Mesendoderm (in vitro differentiated cells): ENCODE measurements at regions not wholly inside any gene's neighbourhood (a gene's known extent, or its start where the extent isn't known, plus 50 kb on each side); places are given as distances from the start of the nearest gene placed in this dataset.
"Not testable (repeated sequence)": the region's sequence is repeated elsewhere in the genome, so short reads cannot be mapped to it uniquely, and the experiment has no call there.

Experiments
- DNase-seq: peaks from one replicate; pipeline ENCODE4 v3.0.0; 2013
- H2AK5ac ChIP-seq: 2 replicates; pipeline ENCODE4 v1.6.1; 2013; ENCODE audit warnings: low read length, inconsistent platforms
- H2BK120ac ChIP-seq: 2 replicates; pipeline ENCODE4 v1.6.1; 2013; ENCODE audit warnings: low read depth, mild to moderate bottlenecking, low read length, moderate library complexity, mixed read lengths
- H2BK15ac ChIP-seq: replicated peaks from 2 replicates; pipeline ENCODE4 v1.6.1; 2013; ENCODE audit warnings: low read depth, mild to moderate bottlenecking, moderate library complexity
- H2BK5ac ChIP-seq: 2 replicates; pipeline ENCODE4 v1.6.1; 2013; ENCODE audit warnings: low read length, inconsistent platforms
- H3K18ac ChIP-seq: 2 replicates; pipeline ENCODE4 v1.6.1; 2013; ENCODE audit warnings: mild to moderate bottlenecking, low read length, mixed read lengths
- H3K23ac ChIP-seq: one replicate; pipeline ENCODE4 v1.6.1; 2013; ENCODE audit warnings: low read length
- H3K27ac ChIP-seq: 2 replicates; pipeline ENCODE4 v1.5.1; 2013; ENCODE audit warnings: low read depth, mild to moderate bottlenecking, inconsistent platforms, low read length, moderate library complexity
- H3K27me3 ChIP-seq: 2 replicates; pipeline ENCODE4 v1.6.1; 2013; ENCODE audit warnings: low read length, control low read depth, mild to moderate bottlenecking, inconsistent platforms; ENCODE audit not compliant: insufficient read depth, poor library complexity
- H3K36me3 ChIP-seq: 2 replicates; pipeline ENCODE4 v1.6.1; 2013; ENCODE audit warnings: low read length, inconsistent platforms; ENCODE audit not compliant: control insufficient read depth, insufficient read depth
- H3K4ac ChIP-seq: one replicate; pipeline ENCODE4 v1.6.1; 2013; ENCODE audit warnings: low read depth, mild to moderate bottlenecking, low read length, moderate library complexity
- H3K4me1 ChIP-seq: 2 replicates; pipeline ENCODE4 v1.6.1; 2013; ENCODE audit warnings: low read depth, low read length, inconsistent platforms; ENCODE audit not compliant: control insufficient read depth
- H3K4me2 ChIP-seq: 2 replicates; pipeline ENCODE4 v1.6.1; 2013; ENCODE audit warnings: low read length
- H3K4me3 ChIP-seq: 2 replicates; pipeline ENCODE4 v1.5.1; 2013; ENCODE audit warnings: mild to moderate bottlenecking, low read length
- H3K56ac ChIP-seq: one replicate; pipeline ENCODE4 v1.6.1; 2013; ENCODE audit warnings: low read length
- H3K79me1 ChIP-seq: 2 replicates; pipeline ENCODE4 v1.6.1; 2013; ENCODE audit warnings: low read length, inconsistent platforms
- H3K79me2 ChIP-seq: 2 replicates; pipeline ENCODE4 v1.6.1; 2013; ENCODE audit warnings: mild to moderate bottlenecking, low read length; ENCODE audit not compliant: control insufficient read depth, insufficient read depth
- H3K9ac ChIP-seq: 2 replicates; pipeline ENCODE4 v1.6.1; 2013; ENCODE audit warnings: low read length, inconsistent platforms
- H4K5ac ChIP-seq: one replicate; pipeline ENCODE4 v1.6.1; 2013; ENCODE audit warnings: low read length
- H4K8ac ChIP-seq: one replicate; pipeline ENCODE4 v1.6.1; 2013; ENCODE audit warnings: low read depth, mild to moderate bottlenecking, control low read depth, low read length, moderate library complexity
- WGBS: extraction: QIAGEN DNeasy Blood & Tissue Kit; methylation state at CpG from one replicate; pipeline ENCODE4 v1.1.7; 2013; ENCODE audit warnings: low lambda C conversion rate, missing lambda C conversion rate; ENCODE audit not compliant: insufficient coverage; ENCODE audit errors: extremely low coverage; 5-methylcytosine and 5-hydroxymethylcytosine counted together

- not testable (repeated sequence) for H3K79me1 ChIP-seq, H3K4me3 ChIP-seq, H3K9ac ChIP-seq, H2AK5ac ChIP-seq, H3K4ac ChIP-seq, H4K5ac ChIP-seq, H3K27me3 ChIP-seq, H3K27ac ChIP-seq, H3K56ac ChIP-seq, H2BK15ac ChIP-seq, H2BK120ac ChIP-seq, H4K8ac ChIP-seq, H3K79me2 ChIP-seq, H3K23ac ChIP-seq, H3K4me1 ChIP-seq, DNase-seq, H3K4me2 ChIP-seq, H2BK5ac ChIP-seq, H3K36me3 ChIP-seq, H3K18ac ChIP-seq
- no CpG with 5 or more reads among the region's 3 CpGs for whole genome bisulfite sequencing
Measured at GRCh38 chrX:67213686-67214085, 330.1 kb upstream of the AR start.

- no peak overlapping the region for H2AK5ac ChIP-seq
- H3K36me3 ChIP-seq: no peaks in the 10 kb centered on the region
- H3K4me1 ChIP-seq: no peaks in the 10 kb centered on the region
- no peak overlapping the region for H3K4me3 ChIP-seq
- H3K9ac ChIP-seq: no peak overlapping the region
- WGBS: no CpG with 5 or more reads among the region's 4 CpGs
- H3K18ac ChIP-seq: no peak overlapping the region
- H3K27me3 ChIP-seq: no peaks in the 10 kb centered on the region
- no peaks in the 10 kb centered on the region for H3K79me2 ChIP-seq
- H2BK120ac ChIP-seq: no peak overlapping the region
- no peak overlapping the region for H4K5ac ChIP-seq
- no peak overlapping the region for H3K23ac ChIP-seq
- H2BK15ac ChIP-seq: no peak overlapping the region
- H3K4ac ChIP-seq: no peak overlapping the region
- no peak for DNase-seq
- H2BK5ac ChIP-seq: no peak overlapping the region
- no peak overlapping the region for H3K56ac ChIP-seq
- no peaks in the 10 kb centered on the region for H3K79me1 ChIP-seq
- H4K8ac ChIP-seq: no peak overlapping the region
- H3K4me2 ChIP-seq: no peak overlapping the region
- no peak overlapping the region for H3K27ac ChIP-seq
Measured at GRCh38 chrX:67207912-67208311, 335.9 kb upstream of the AR start.

GRCh38 chrX:67159437-67159836 lies 384.4 kb upstream of the AR start:
- Histone ChIP-seq H3K9ac (no peak overlapping the region), H2BK5ac (no peak overlapping the region), H3K79me2 (no peaks in the 10 kb centered on the region), H3K36me3 (no peaks in the 10 kb centered on the region), H3K27me3 (no peaks in the 10 kb centered on the region), H3K18ac (no peak overlapping the region), H3K4ac (no peak overlapping the region), H4K8ac (no peak overlapping the region), H3K79me1 (no peaks in the 10 kb centered on the region), H3K27ac (no peak overlapping the region), H4K5ac (no peak overlapping the region), H2BK15ac (no peak overlapping the region), H2AK5ac (no peak overlapping the region), H3K4me3 (no peak overlapping the region), H3K4me1 (no peaks in the 10 kb centered on the region), H3K4me2 (no peak overlapping the region), H3K56ac (no peak overlapping the region), H3K23ac (no peak overlapping the region), H2BK120ac (no peak overlapping the region)
- WGBS: no CpG with 5 or more reads among the region's 2 CpGs
- DNase-seq: no peak

- Histone ChIP-seq H3K27ac (no peak overlapping the region), H3K4me1 (no peaks in the 10 kb centered on the region), H2AK5ac (no peak overlapping the region), H3K18ac (no peak overlapping the region), H2BK120ac (no peak overlapping the region), H3K4me3 (no peak overlapping the region), H3K9ac (no peak overlapping the region), H3K36me3 (no peaks in the 10 kb centered on the region), H3K79me1 (no peaks in the 10 kb centered on the region), H3K79me2 (no peaks in the 10 kb centered on the region), H3K56ac (no peak overlapping the region), H3K4me2 (no peak overlapping the region), H4K5ac (no peak overlapping the region), H2BK15ac (no peak overlapping the region), H3K27me3 (no peaks in the 10 kb centered on the region), H4K8ac (no peak overlapping the region), H3K4ac (no peak overlapping the region), H2BK5ac (no peak overlapping the region), H3K23ac (no peak overlapping the region)
- WGBS: no CpG with 5 or more reads among the region's 9 CpGs
- no peak for DNase-seq
Measured at GRCh38 chrX:67114635-67115034, 429.2 kb upstream of the AR start.

- no CpG with 5 or more reads among the region's 2 CpGs for WGBS
Measured at GRCh38 chrX:67105758-67106116, 438.1 kb upstream of the AR start.

GRCh38 chrX:67104982-67105757 lies 438.7 kb upstream of the AR start:
- H3K23ac ChIP-seq: no peak overlapping the region
- H2AK5ac ChIP-seq: no peak overlapping the region
- no peaks in the 10 kb centered on the region for H3K27me3 ChIP-seq
- H3K9ac ChIP-seq: no peak overlapping the region
- no peak overlapping the region for H3K4me2 ChIP-seq
- H3K4me3 ChIP-seq: no peak overlapping the region
- H3K18ac ChIP-seq: no peak overlapping the region
- H3K79me2 ChIP-seq: no peaks in the 10 kb centered on the region
- H3K56ac ChIP-seq: no peak overlapping the region
- no peak for DNase-seq
- H2BK5ac ChIP-seq: no peak overlapping the region
- H3K4ac ChIP-seq: no peak overlapping the region
- no CpG with 5 or more reads among the region's 6 CpGs for WGBS
- H4K8ac ChIP-seq: no peak overlapping the region
- H2BK15ac ChIP-seq: no peak overlapping the region
- H4K5ac ChIP-seq: no peak overlapping the region
- H3K79me1 ChIP-seq: no peaks in the 10 kb centered on the region
- H2BK120ac ChIP-seq: no peak overlapping the region
- no peaks in the 10 kb centered on the region for H3K4me1 ChIP-seq
- no peak overlapping the region for H3K27ac ChIP-seq
- H3K36me3 ChIP-seq: no peaks in the 10 kb centered on the region

More at GRCh38 chrX:67105758-67106116, 438.1 kb upstream of the AR start:
- no peaks in the 10 kb centered on the region for H3K36me3 ChIP-seq
- H3K18ac ChIP-seq: no peak overlapping the region
- no peak overlapping the region for H4K8ac ChIP-seq
- no peaks in the 10 kb centered on the region for H3K4me1 ChIP-seq
- no peak overlapping the region for H3K4ac ChIP-seq
- H2BK120ac ChIP-seq: no peak overlapping the region
- no peak for DNase-seq
- no peak overlapping the region for H2AK5ac ChIP-seq
- no peak overlapping the region for H3K27ac ChIP-seq
- no peaks in the 10 kb centered on the region for H3K79me2 ChIP-seq
- no peak overlapping the region for H3K9ac ChIP-seq
- no peaks in the 10 kb centered on the region for H3K79me1 ChIP-seq
- H3K23ac ChIP-seq: no peak overlapping the region
- H3K4me2 ChIP-seq: no peak overlapping the region
- no peak overlapping the region for H4K5ac ChIP-seq
- no peak overlapping the region for H2BK5ac ChIP-seq
- H3K4me3 ChIP-seq: no peak overlapping the region
- H3K27me3 ChIP-seq: no peaks in the 10 kb centered on the region
- H3K56ac ChIP-seq: no peak overlapping the region
- no peak overlapping the region for H2BK15ac ChIP-seq
